Glomerular endothelial cell (primary cell): ENCODE measurements at regions not wholly inside any gene's neighbourhood (a gene's known extent, or its start where the extent isn't known, plus 50 kb on each side); places are given as distances from the start of the nearest gene placed in this dataset.

Experiments
- DNase-seq: peaks from one replicate; pipeline ENCODE4 v3.0.0-alpha.2; 2011; ENCODE audit warnings: low read depth, low spot score; ENCODE audit errors: extremely low read depth

DNA sequence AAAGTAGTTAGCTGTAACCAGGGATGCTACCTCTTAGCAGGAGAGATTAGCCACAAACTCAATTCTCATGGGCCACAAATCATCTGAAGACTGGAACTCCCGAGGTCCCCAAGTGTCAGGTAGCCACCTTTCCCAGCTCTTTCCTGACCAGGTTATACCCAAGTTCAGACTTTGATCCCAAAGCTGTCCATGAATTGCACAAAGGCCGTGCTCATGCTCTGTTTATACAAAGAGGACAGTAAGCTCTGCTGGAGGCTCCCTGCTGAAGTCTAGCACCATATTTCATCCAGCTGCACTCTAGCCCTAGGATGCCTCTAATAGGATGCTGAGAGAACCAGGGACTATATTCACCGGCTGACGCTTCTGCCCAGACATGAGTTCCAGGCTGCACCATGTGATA is 271.0 kb upstream of the ADAMTSL1 start:
- no peak for DNase-seq

DNA sequence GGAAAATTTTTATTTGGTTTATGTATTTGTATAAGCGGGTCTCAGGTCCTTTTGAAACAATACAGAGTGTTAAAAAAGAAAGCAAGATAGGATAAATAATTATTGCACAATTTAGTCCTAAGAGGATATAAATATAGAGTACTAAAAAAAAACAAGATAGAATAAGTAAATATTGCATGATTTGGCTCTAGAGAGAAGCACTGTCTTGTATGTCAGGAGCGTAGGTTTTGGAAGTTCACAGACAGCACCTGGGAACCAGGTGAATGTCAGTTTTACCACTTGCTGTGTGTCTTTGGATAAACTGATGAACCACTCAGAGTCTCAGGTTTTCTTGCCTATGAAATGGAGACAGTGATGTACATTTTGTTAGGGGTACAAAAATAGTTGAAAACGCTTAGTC is 266.2 kb upstream of the ADAMTSL1 start:
- no peak for DNase-seq

DNA sequence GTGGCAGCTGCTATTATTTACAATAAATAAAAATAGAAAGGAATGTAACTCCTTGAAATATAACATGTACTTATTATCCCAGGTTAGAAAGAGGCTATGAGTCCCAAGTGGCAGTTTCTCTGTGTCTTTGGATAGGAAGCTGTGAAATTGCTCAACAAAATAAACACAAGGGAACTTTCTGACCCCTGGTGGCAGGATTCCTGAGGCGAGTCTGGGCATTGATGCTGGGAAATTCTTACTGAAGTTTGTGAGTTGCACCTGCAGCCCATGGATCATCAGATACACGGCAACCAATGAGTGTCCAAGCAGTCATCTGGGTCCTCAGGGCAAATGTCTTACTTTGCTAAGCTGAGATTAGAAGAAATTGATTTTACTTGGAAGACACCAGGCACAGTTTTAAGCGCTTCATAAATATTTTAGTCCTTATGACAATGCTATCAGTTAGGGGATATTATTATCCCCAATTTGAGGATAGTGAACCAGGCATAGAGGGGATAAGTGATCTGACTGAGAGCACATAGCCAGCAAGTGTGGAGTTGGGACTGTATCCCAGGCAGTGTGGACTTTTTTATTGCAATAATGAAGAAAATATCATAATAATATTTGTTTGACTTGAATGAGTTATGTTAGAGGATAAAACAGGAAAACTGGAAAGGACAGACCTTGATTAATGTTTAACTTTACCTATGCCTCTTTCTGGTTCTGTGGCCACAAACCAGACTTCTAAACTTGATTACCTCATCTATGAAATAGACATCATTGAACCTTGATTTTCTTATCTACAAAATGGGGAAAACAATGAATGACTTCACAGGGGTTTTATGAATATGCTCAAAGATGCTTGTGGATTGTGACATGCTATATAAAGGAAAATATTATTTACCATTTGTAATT is 265.5 kb upstream of the ADAMTSL1 start:
- no peak for DNase-seq

DNA sequence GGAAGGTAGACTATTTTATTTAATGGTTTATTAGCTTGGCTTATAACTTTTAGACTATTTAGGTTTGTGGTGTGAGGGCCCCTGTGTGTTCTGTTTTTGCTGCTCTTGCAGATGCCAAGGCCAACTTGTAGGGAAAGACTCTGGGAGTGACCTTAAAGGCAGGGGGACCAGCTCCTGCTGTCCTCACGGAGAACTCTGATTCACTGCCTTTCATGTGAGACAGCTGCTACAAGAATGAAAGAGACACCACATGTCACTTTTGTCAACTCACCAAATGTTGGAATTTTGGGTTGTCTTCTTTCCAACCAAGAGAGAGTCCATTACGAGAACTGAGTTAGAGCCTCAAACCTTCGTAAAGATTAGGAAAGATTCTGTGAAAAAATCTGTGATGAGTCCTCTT is 258.3 kb upstream of the ADAMTSL1 start:
- DNase-seq: no peak

DNA sequence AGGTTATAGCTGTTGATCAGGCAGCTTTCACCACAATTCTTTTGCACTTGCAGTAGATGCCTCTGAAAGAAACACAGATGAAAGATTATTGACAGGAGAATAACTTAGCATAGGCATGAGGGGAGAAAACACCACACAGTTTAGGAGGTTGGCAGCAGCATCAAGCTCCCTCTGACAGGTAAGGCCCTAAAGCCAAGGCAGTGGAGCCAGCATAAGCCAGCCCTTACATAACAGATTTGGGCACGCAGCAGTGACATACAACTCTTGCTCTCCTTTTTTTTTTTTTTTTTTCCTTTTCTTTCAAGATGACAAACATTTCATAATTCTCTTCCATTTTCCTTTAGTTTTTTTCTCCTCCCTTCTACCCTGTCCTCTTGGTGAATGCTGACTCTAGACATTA is 257.6 kb upstream of the ADAMTSL1 start:
- DNase-seq: no peak

DNA sequence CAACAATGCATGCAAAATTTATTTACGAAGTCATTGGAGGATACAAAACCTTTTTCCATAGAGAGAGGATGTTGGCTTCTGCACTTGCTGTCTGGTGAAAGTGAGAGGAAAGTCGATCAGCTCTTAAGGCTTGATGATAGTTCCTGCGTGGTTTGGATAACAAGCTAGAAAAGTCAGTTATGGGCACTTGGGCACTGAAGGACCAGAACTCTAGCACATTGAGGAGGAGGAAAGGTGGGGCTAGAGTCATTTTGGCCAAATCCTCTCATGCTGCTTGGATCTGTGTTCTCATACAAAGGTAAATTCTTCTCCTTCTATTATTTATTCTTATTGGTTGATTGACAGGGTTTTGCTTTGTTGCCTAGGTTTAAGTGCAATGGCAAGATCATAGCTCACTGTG is 245.9 kb upstream of the ADAMTSL1 start:
- DNase-seq: no peak

DNA sequence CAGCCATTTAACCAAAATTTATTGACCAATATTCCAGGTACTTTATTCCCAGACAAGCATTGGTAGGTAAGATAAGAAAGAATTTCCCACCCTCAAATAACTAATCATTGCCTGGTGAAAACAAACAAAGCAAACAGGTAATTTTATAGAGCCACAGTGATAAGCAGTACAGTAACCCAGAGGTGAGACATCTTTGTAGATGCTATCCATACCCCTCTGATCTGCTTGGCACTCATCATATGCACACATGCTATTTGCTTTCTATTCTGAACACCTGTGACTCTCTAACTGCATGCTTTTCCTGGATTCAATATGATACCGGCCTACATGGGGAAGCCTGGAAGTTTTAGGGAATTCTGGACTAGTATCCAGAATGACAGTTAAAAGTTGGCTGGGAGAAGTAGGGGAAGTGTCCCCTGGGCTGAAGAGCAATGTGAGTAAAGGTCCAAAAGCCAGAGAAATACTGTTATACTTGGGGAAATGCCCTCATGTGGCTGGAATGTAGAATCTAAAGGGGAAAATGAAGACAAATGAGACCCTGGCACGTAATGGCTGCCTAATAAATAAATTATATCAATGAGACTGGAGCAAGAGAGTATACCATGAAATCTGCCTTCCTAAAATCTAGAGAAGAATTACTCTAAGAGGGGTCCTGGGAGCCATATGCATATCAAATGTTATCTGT is 243.8 kb upstream of the ADAMTSL1 start:
- no peak for DNase-seq

DNA sequence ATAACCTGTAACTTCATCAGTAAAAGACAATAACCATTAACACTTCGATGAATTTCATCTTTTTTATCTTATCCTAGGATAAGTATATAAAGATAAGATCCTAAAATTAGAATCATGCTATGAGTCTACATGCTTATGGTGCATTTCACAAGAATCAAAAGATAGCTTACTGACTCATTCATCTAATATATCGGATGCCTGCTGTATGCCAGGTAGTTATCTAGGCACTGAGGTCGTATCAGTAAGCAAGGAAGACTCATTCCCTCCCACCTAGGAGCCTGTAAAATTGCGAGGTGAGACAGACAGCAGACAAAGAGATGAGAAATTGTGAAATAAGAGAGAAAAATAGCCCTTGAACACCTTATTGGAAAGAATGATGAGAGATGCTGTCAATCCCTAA is 240.6 kb upstream of the ADAMTSL1 start:
- no peak for DNase-seq

DNA sequence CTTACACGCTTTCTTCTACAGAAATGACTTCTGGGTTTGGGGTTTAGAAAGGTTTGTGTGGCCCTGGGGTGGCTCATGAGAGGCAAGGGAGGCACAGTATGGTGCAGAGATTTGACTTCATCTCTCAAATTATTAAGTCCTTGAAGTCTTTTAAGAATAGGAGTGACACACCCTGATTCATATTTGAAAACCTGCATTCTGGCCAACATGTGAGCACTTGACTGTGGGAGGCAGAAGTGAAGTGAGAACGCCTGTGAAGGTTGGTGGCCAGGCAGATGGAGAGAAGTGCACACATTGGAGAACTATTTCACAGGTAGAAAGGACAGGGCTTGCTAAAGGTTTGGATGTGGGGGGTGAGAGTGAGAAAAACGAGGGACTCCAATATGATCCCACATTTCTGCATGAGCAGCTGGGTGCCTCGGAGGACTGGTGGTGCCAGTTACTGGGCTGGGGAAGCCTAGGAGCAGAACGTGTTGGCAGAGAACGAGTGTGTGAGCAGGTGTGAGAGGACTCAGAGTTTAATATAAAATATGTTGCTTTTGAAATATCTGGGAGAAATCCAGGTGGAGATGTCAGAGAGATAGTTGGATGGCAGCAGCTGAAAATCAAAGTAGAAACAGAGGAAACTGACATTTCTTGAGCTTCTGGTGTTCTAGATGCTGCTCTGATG is 240.0 kb upstream of the ADAMTSL1 start:
- no peak for DNase-seq

DNA sequence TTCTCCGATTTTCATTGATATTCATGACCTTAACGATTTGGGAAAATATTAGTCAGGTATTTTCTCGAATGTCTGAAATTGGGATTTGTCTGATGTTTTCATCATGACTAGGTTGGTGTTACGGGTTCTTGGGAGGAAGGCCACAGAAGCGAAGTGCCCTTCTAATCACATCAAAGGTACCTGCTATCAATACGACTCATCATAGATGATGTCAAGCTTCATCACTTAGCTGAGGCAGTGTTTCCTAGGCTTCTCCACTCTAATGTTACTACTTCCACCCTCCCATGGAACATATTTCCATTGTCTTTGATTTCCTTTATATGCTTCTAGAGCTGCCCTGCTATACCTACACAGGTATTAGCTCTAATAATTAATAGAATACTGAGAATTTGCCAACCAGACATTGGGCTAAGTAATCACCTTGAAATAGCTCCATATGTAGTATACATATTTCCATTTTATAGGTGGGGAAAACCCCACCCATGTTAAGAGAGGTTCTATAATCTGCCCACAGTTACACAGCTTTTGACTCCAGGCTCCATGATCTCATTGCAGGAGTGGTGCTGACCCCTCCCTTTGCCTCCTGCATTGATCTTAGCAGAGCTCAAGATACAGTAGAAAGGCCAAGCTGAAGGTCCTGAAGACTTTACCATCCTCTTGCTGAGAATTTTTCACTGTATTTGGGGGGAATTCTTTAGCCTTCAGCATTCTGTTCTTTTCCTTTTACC is 238.6 kb upstream of the ADAMTSL1 start:
- DNase-seq: no peak

DNA sequence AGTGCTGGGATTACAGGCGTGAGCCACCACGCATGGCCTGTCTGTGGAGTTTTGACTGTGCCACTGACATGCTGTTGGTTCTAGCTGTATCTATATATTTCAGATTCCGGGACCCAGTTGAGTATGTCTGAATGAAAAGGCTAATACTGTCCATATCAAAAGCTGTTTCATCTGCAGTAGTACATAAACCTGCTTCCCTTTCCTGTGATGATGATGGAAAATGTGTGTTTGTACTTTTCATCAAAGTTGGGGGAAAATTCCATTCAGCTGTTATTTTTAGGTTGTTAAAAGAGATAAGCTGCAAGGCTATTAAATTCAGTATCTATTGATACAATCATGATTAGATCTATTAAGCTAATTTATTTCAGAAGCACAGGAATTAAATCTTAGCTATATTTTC is 237.6 kb upstream of the ADAMTSL1 start:
- no peak for DNase-seq

DNA sequence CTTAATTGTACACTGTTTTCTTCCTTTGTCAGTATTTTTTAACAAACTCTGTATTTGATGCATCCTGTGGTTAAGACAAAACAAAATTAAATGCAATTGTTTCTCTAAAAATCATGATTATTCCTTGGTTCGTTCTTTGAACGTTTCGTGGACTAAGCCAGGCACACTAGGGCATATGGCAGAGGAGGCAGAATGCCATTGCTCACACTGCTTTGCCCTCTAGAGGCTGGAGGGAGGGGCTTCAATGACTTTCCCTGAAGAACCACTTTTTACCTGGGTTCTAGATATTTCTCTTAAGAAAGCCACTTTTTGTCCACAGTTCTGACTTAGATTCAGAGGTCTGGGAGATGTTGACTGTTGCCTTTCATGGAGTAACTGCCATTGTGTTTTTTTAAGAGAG is 236.2 kb upstream of the ADAMTSL1 start:
- DNase-seq: no peak

DNA sequence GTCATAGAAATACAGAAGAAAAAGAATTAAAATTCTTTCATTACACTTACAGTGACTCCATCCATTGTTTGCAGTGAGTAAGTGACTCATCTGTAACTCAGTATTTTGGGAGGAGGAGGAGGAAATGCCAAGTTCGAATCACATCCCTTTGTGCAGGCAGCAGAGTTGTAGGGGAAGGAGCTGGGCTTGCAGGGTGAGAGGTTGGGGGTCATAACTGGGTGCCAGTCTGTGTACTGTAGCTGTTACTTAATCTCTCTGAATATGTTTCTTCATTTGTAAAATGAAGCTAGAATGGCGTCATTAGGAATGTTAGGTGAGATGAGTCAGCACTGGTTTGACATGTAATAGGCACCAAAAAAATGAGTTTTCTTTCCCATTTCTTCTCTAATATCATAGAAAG is 235.7 kb upstream of the ADAMTSL1 start:
- DNase-seq: peak; percentile 74

DNA sequence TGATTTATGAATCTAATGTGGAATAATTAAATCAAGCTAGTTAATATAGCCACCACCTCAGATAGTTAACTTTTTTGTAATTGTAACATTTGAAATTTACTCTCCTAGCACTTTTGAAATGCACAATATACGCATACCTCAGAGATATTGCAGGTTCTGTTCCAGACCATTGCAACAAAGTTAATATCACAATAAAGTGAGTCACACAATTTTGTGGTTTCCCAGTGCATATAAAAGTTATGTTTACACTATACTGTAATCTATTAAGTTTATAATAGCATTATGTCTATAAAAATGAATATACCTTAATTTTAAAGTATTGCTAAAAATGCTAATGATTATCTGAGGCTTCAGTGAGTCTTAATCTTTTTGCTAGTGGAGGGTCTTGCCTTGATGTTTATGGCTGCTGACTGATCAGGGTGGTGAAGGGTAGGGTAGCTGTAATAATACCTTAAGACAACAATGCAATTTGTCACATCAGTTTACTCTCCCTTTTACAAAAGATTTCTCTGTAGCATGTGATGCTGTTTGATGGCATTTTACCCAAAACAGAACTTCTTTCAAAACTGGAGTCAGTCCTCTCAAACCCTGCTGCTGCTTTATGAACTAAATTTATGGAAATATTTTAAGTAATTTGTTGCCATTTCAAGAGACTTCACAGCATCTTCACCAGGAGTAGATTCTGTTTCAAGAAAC is 235.1 kb upstream of the ADAMTSL1 start:
- DNase-seq: no peak

DNA sequence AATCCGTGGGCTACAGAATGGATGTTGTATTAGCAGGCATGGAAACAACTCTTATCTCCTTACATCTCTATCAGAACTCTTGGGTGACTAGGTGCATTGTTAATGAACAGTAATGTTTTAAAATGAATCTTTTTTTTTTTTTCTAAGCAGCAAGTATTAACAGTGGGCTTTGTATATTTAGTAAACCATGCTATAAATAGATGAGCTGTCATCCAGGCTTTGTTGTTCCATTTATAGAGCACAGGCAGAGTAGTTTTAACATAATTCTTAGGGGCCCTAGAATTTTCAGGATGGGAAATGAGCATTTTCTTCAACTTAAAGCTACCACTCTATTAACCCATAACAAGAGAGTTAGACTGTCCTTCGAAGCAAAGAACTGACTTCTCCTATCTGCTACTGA is 233.7 kb upstream of the ADAMTSL1 start:
- DNase-seq: no peak

DNA sequence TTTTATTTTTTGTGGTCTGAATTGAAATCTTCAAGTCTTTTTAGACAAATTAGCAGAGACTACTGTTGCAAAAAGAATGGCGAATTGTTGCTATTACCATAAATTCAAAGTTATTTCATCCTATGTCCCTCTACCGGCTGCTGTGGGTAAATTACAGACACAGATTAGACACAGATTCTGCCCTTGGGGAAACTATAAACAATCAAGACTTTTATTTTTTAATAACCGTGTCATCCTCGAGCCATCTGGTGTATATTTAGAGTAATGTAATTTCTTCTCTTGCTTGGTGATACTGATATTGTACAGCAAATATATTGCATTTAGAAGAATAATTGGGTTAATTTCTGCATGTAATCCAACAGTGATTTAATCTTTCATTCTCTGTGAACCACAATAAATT is 228.0 kb upstream of the ADAMTSL1 start:
- DNase-seq: no peak

DNA sequence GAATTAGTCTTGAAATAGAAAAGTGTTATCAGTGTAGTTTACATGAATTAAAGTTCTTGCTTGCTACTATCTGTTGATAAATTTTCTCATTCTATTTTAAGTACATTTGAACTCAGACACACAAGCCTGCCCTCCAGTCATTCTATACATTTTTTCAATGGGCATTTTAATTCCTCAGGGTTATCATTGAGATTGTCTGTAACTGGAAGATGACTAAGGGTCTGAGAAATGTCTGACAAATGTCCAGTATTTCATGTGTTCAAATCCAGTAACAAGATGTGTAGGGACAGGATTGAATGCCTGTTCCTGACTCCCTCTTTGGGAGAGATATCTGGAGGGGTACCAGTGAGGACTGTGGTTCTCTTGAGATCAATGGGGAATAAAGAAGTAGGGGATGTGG is 223.9 kb upstream of the ADAMTSL1 start:
- DNase-seq: no peak

DNA sequence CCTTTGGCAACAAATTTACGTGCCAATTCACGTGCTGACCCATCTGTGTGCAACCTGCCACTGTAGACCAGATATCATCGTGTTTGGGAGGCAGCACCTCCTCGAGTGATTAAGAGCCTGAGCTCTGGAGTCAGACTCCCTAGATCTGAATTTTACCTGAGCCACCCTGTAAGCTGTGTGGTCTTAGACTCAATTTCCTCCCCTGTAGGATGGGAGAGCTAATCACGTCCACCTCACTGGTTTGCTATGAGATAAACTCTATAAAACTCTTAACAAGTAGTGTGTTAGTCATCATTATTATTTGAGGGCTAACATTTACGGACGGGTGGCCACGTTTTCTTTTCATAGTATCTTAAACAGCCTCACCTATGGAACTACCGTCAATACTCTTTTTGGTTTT is 220.0 kb upstream of the ADAMTSL1 start:
- no peak for DNase-seq

DNA sequence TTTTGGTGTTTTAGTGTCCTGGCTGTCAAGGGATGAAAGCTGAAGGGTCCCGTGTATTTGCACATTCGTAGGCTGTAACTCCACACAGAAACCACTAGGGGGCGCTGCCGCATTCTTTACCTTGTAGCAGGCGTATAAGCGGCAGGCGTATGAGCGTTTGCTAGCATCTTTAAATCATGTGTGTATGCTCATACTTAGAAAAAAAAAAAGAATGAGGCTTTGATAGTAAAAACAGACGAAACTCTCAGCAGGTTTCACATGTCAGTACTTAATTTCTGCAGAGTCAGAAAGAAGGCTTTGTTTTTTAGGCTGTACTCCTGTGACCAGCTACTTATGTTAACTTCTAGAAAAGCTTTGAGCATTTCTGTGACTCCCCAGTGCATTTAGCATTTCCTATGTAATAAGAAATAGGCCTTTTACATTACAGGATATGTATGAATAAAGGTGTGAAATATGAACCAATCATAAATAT is 218.8 kb upstream of the ADAMTSL1 start:
- DNase-seq: peak; percentile 75

DNA sequence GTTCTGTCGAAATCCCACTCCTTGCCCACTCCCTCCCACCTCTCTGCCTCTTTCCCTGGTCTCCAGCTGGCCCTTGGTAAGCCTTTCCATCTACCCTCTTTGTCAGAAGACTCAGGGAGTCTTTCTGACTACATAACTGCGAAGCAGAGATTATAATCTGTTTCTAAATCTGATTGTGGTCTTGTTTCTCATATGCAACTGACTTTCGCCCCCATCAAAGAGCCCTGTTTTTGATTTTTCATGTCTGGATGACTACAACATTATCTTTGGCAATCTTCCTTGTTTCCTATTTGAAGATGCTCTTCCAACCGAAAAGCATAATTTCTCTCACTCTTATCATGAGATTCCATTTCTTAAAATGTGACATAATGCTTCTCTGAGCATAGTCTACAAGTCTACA is 218.2 kb upstream of the ADAMTSL1 start:
- no peak for DNase-seq
